HEK293 (cell line): ENCODE measurements at regions not wholly inside any gene's neighbourhood (a gene's known extent, or its start where the extent isn't known, plus 50 kb on each side); places are given as distances from the start of the nearest gene placed in this dataset.

ENCODE experiments used
- BCL6B ChIP-seq: fragments of 450-650 bp; formaldehyde crosslinking; IDR thresholded peaks from 2 replicates; pipeline ENCODE4 v1.5.1; 2017; ENCODE audit warnings: missing biosample characterization, missing genetic modification characterization
- CTCF ChIP-seq: fragments of 450-650 bp; formaldehyde crosslinking; IDR thresholded peaks from 2 replicates; pipeline ENCODE4 v1.5.1; 2016; ENCODE audit warnings: missing biosample characterization, missing genetic modification characterization
- HIC1 ChIP-seq: fragments of 450-650 bp; formaldehyde crosslinking; IDR thresholded peaks from 2 replicates; pipeline ENCODE4 v1.5.1; 2016; ENCODE audit warnings: missing biosample characterization, missing genetic modification characterization
- OSR2 ChIP-seq: fragments of 450-650 bp; formaldehyde crosslinking; IDR thresholded peaks from 2 replicates; pipeline ENCODE4 v1.5.1; 2016; ENCODE audit warnings: missing biosample characterization, missing genetic modification characterization
- REPIN1 ChIP-seq: fragments of 450-650 bp; formaldehyde crosslinking; IDR thresholded peaks from 2 replicates; pipeline ENCODE4 v1.5.1; 2017; ENCODE audit warnings: missing biosample characterization, missing genetic modification characterization, low read depth
- REST ChIP-seq: fragments of 450-650 bp; formaldehyde crosslinking; IDR thresholded peaks from 2 replicates; pipeline ENCODE4 v1.5.1; 2016; ENCODE audit warnings: missing biosample characterization, missing genetic modification characterization
- TCF7L2 ChIP-seq: IDR thresholded peaks from 2 replicates; pipeline ENCODE4 v1.6.1; 2011; ENCODE audit warnings: low read depth, mild to moderate bottlenecking, inconsistent platforms, low read length, moderate library complexity, borderline replicate concordance
- TSHZ1 ChIP-seq: fragments of 450-650 bp; formaldehyde crosslinking; IDR thresholded peaks from 2 replicates; pipeline ENCODE4 v1.5.1; 2016; ENCODE audit warnings: missing biosample characterization, missing genetic modification characterization, borderline replicate concordance
- YY1 ChIP-seq: fragments of 450-650 bp; formaldehyde crosslinking; IDR thresholded peaks from 2 replicates; pipeline ENCODE4 v1.5.1; 2018; ENCODE audit warnings: missing biosample characterization, missing genetic modification characterization
- ZNF133 ChIP-seq: fragments of 450-650 bp; formaldehyde crosslinking; IDR thresholded peaks from 2 replicates; pipeline ENCODE4 v1.5.1; 2016; ENCODE audit warnings: missing biosample characterization, missing genetic modification characterization
- ZNF514 ChIP-seq: fragments of 450-650 bp; formaldehyde crosslinking; IDR thresholded peaks from 2 replicates; pipeline ENCODE4 v1.5.1; 2016; ENCODE audit warnings: missing biosample characterization, missing genetic modification characterization
- ZSCAN23 ChIP-seq: fragments of 450-650 bp; formaldehyde crosslinking; IDR thresholded peaks from 2 replicates; pipeline ENCODE4 v1.5.1; 2016; ENCODE audit warnings: missing biosample characterization, missing genetic modification characterization

GRCh38 chr17:65385071-65385470, 176.4 kb downstream of the AXIN2 start:
- TF ChIP-seq TSHZ1 (tag by site-specific recombination) (no peak), CTCF (tag by site-specific recombination) (no peak), ZSCAN23 (tag by site-specific recombination) (no peak), HIC1 (tag by site-specific recombination) (no peak), ZNF514 (tag by site-specific recombination) (no peak), OSR2 (tag by site-specific recombination) (no peak), YY1 (tag by site-specific recombination) (no peak), BCL6B (tag by site-specific recombination) (no peak), TCF7L2 (no peak), REPIN1 (tag by site-specific recombination) (no peak), REST (tag by site-specific recombination) (no peak), ZNF133 (no peak)
